AG09309 (cell line): ENCODE measurements at regions not wholly inside any gene's neighbourhood (a gene's known extent, or its start where the extent isn't known, plus 50 kb on each side); places are given as distances from the start of the nearest gene placed in this dataset.

ENCODE experiments used
- DNase-seq: peaks from one replicate; pipeline ENCODE4 v3.0.0-alpha.2; 2010; ENCODE audit warnings: low read depth
- H3K4me3 ChIP-seq: 2 replicates; pipeline ENCODE4 v1.5.1; 2011; ENCODE audit warnings: mild to moderate bottlenecking, low read depth, low read length, moderate library complexity; ENCODE audit not compliant: control insufficient read depth
- CTCF ChIP-seq: IDR thresholded peaks from 2 replicates; pipeline ENCODE4 v1.5.1; 2011; ENCODE audit warnings: mild to moderate bottlenecking, low read depth, low read length, inconsistent platforms; ENCODE audit not compliant: insufficient read depth, control insufficient read depth; ENCODE audit errors: missing control alignments

DNA sequence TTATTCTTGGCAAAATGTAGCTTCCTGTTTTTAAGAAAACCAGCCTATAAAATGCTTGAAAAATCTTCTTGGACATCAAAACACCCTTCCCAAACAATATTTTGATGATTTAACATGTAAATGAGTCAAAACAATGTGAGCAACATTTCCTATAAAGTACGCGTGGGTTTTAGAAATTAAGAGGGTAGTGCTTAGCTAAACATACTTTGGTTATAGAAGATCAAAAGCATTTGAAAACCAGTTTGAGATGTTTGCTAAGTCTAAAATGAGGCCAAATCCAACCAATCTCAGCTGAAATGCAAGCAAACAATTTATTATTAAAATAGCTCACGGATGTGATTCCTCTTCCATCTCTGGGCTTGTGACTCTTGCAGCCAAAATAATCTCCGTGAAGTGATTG, 350.4 kb downstream of the TGFB2 start:
- no peak overlapping the region for H3K4me3 ChIP-seq
- DNase-seq, result no peak
- TF ChIP-seq CTCF, result no peak

DNA sequence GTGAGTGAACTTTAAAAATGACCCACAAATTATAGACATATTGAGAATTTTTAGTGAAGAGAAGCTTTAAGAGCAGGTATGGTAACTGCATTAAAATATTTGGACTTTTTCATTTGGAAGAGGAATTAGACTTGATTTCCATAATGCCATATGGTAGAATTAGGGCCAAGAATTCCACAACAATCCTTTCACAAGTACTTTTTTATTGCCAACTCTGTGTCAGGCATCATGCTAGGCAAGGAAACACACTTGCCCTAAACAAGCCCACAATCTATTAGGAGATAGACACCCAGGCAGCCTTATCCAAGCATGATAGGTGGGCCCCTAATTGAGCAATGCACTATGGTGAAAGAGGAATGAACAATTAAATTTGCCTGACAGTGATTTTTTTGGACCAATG, 353.0 kb downstream of the TGFB2 start:
- no peak overlapping the region for H3K4me3 ChIP-seq
- no peak for DNase-seq
- TF ChIP-seq CTCF, result no peak

GRCh38 chr1:218699421-218699820, 354.3 kb downstream of the TGFB2 start:
- DNase-seq, result no peak
- TF ChIP-seq CTCF, result no peak
- H3K4me3 ChIP-seq, result no peak overlapping the region

GRCh38 chr1:218699865-218700264, 354.7 kb downstream of the TGFB2 start:
- DNase-seq, result no peak
- TF ChIP-seq CTCF, result no peak
- H3K4me3 ChIP-seq, result no peak overlapping the region

- H3K4me3 ChIP-seq, result no peak overlapping the region
- no peak for DNase-seq
- TF ChIP-seq CTCF, result no peak
Measured at GRCh38 chr1:218700666-218701065, 355.5 kb downstream of the TGFB2 start.

GRCh38 chr1:218701131-218701530, 356.0 kb downstream of the TGFB2 start:
- no peak for TF ChIP-seq CTCF
- no peak for DNase-seq
- no peak overlapping the region for H3K4me3 ChIP-seq

DNA sequence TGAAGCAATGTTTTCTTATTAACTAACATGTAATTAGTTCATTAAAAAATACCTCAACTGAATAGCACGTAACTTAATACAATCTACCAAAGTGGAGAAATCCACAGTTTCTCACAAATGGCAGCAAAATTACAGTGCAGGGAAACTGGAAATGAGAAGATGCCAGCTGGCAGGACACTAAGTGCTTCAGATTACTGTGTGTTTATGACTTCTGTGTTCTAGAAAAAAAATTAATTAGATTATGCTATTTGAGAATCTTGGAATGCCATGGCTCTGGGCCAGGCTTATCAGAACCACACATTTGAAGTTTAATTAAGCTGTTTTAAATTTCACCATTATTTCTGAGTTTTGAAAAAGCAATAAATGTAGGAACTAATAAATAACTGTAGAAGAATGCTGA, 357.6 kb downstream of the TGFB2 start:
- no peak for TF ChIP-seq CTCF
- DNase-seq, result no peak
- no peak overlapping the region for H3K4me3 ChIP-seq
